Psoas muscle (tissue), 7 donors: ENCODE measurements at regions not wholly inside any gene's neighbourhood (a gene's known extent, or its start where the extent isn't known, plus 50 kb on each side); places are given as distances from the start of the nearest gene placed in this dataset.

Source experiments
- ATAC-seq, 4 donors: fragments of 200-7000 bp; cut with Tn5 transposase; one replicate each; pipeline ENCODE4 v1.9.1; 2020; ENCODE audit warnings: moderate library complexity in 3 of 4, mild to moderate bottlenecking in 2 of 4
- DNase-seq, 2 donors: peaks; one replicate each; pipeline ENCODE4 v3.0.0-alpha.2; 2020
- H3K27ac ChIP-seq: fragments of 200-600 bp; one replicate; pipeline ENCODE4 v1.8.0; 2022
- H3K27me3 ChIP-seq, 3 donors: fragments of 200-600 bp in 1 of 3; one replicate each; pipeline versions ENCODE4 v1.6.1 to v1.8.0; 2013 to 2022; ENCODE audit warnings: low read length in 2 of 3, mild to moderate bottlenecking in 2 of 3, moderate library complexity in 1 of 3; ENCODE audit not compliant: insufficient read depth in 3 of 3
- H3K36me3 ChIP-seq, 2 donors: fragments of 200-600 bp in 1 of 2; one replicate each; pipeline versions ENCODE4 v1.6.1 to v1.8.0; 2013 to 2022; ENCODE audit warnings: low read depth in 1 of 2, mild to moderate bottlenecking in 1 of 2, moderate library complexity in 1 of 2; ENCODE audit not compliant: insufficient read depth in 1 of 2
- H3K4me1 ChIP-seq: fragments of 200-600 bp; one replicate; pipeline ENCODE4 v1.8.0; 2022
- H3K4me3 ChIP-seq: fragments of 200-600 bp; one replicate; pipeline ENCODE4 v1.8.0; 2022; ENCODE audit warnings: mild to moderate bottlenecking
- H3K9me3 ChIP-seq: fragments of 200-600 bp; one replicate; pipeline ENCODE4 v1.8.0; 2022
- CTCF ChIP-seq: fragments of 200-600 bp; IDR thresholded peaks from one replicate; pipeline ENCODE4 v1.8.0; 2022; ENCODE audit warnings: antibody characterized with exemption
- WGBS, 3 donors: extraction: QIAGEN DNeasy Blood & Tissue Kit; methylation state at CpG; one replicate each; pipeline versions ENCODE4 v1.1.6 to v1.1.7; 2013; 5-methylcytosine and 5-hydroxymethylcytosine counted together
- intact Hi-C, 2 donors: fragments of 100-400 bp; cut with DNase I; formaldehyde crosslinking; loops; one replicate each; pipeline versions ENCODE4 v1.11.0 to v1.14.2; 2022
- donor health status: healthy with polysubstance abuse.
- donor health status: DM: no; HTN: no; CAD: no; lungs with moderate emphysema.
- donor health status: Bipolar disorder and iron deficiency.
- donor health status: healthy.
- donor health status: DM: yes; HTN: yes; CAD: no.
- donor health status: DM: no; HTN: no; CAD: no.
- donor health status: DM: yes; HTN: yes; CAD: no.

DNA sequence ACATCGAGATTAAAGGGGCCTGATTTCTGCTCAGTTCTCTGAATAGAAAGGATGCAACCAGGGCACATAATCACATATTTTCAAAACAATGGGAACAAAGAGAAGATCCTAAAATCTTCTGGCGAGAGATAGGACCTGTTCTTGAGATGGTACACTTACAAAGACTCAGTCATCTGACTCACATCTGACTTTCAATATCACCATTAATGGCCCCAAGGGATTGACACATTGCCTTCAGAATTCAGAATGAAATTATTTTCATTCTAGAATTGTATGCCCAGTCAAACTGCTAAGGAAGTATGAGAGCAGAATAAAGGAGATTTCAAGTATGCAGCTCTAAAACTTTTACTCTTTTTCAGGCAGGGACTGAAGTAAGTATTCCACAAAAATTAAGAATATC, 240.7 kb upstream of the POU3F2 start:
- Histone ChIP-seq H3K27ac (no peak overlapping the region), H3K9me3 (no peaks in the 10 kb centered on the region)
- ATAC-seq = no peak

DNA sequence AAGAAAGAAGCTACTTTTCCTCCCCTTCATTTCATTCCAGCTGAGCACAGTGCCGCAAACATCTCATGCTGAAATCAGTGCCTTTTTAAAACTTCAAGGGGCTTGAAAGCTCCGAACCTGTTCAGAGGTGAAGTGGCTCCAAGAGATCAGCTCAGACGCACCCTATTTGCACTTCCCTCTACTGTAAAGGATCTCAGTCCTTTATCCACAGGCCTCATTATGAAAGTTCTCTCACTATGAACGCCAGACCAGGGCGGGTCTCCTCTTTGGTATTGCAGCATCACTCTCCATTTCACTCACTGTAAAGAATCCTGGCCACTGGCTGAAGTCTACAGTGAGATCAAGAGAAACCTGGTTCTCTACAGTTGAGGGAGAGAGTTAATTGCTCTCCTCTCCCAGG, 232.7 kb upstream of the POU3F2 start:
- intact Hi-C loops = no loop called here
- no peaks in the 10 kb centered on the region for H3K27me3 ChIP-seq
- TF ChIP-seq CTCF = no peak
- no peak overlapping the region for H3K27ac ChIP-seq
- H3K9me3 ChIP-seq = no peaks in the 10 kb centered on the region
- 74 to 77% (median 74%) methylated on average over 5 of the region's 5 CpGs for WGBS, 3 donors
- DNase-seq (no peak), ATAC-seq (no peak)
- no peaks in the 10 kb centered on the region for H3K36me3 ChIP-seq
- no peak overlapping the region for H3K4me3 ChIP-seq
- H3K4me1 ChIP-seq = no peaks in the 10 kb centered on the region

More for the DNA sequence above, 240.7 kb upstream of the POU3F2 start:
- DNase-seq = no peak
- Histone ChIP-seq H3K27me3 (no peaks in the 10 kb centered on the region), H3K4me1 (no peaks in the 10 kb centered on the region), H3K4me3 (no peak overlapping the region), H3K36me3 (no peaks in the 10 kb centered on the region)
- WGBS, 3 donors = 84 to 92% (median 85%) methylated on average over 2 of the region's 2 CpGs
- TF ChIP-seq CTCF = no peak
- intact Hi-C loops = no loop called here

DNA sequence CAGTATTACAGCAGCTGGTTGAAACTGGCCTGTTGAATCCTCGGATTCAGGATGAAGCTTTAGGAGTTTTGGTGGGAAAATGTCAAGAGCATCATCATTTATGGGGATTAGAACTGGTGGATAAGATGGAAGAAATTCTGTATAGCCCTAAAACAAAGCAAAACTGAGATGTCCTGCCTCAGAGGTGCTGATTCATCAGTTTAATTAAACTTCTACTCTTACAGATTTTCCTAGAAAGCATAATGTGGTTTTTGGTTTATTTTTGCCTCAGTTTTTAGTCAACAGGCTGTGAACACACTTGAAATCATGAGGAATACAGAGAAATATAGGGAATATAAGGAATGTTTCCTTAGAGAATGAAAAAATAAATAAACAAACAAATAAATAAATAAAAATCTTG, 228.7 kb upstream of the POU3F2 start:
- Histone ChIP-seq H3K36me3 (no peaks in the 10 kb centered on the region), H3K4me3 (no peak overlapping the region), H3K27ac (no peak overlapping the region), H3K27me3 (no peaks in the 10 kb centered on the region), H3K9me3 (peaks cover 6% of the 10 kb centered on the region), H3K4me1 (no peaks in the 10 kb centered on the region)
- WGBS, 3 donors = 15 to 23% (median 15%) methylated on average over 1 of the region's 1 CpG
- intact Hi-C loops = no loop called here
- no peak for TF ChIP-seq CTCF
- DNase-seq = no peak
- ATAC-seq = no peak

DNA sequence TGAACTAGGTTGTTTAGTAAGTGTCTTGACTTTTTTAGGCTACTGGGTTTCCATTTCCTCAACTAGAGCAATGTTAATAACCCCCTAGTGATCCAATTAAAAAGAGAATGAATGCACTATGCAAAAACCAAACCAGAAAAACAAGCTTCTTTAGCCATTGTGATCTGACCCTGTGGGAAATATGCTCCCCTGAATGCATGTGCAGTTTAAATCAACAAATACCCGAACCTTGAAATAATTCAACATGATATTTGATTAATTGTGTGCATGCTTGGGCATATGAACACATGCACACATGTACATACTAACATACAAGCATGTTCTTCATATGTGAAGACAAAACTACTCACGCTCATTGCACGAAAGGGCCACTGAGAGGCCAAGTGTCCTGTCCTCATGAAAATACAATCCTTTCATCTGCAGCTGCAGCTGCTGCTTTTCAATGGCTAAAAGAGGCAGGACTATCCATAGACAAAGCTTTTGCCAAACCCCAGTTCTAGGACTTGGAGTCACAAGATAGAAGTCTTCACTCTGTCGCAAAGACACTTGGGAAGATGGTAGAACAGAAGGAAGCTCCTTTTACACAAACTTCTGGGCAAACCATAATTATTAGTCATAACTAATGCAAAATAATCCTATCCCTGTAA, 207.1 kb upstream of the POU3F2 start:
- no peaks in the 10 kb centered on the region for H3K4me1 ChIP-seq
- no peak for ATAC-seq
- H3K27me3 ChIP-seq = no peaks in the 10 kb centered on the region
- no peak for DNase-seq
- no peaks in the 10 kb centered on the region for H3K9me3 ChIP-seq
- 61 to 71% (median 62%) methylated on average over 4 of the region's 4 CpGs for WGBS, 3 donors
- no peaks in the 10 kb centered on the region for H3K36me3 ChIP-seq
- no peak for TF ChIP-seq CTCF
- H3K4me3 ChIP-seq = no peak overlapping the region
- intact Hi-C loops = no loop called here
- no peak overlapping the region for H3K27ac ChIP-seq

DNA sequence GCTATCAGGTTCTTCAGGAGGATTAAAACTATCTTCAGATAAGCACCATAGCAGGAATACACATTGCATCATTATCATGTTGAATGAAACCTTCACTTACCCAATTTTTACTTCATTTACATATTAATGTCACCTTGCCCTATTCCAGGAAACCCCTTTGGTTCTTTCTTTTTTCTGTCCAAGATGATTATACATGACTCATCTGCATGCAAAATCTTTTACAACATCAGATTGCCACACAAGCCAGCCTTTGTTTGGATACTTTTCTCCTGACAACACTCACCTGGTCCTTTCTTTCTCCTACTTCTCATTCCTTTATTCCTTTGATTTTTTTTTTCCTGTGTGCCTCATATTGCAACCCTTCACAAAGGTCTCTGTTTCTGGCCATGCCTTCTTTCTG, 200.5 kb upstream of the POU3F2 start:
- no peaks in the 10 kb centered on the region for H3K36me3 ChIP-seq
- TF ChIP-seq CTCF = no peak
- no peak overlapping the region for H3K4me3 ChIP-seq
- H3K27me3 ChIP-seq = no peaks in the 10 kb centered on the region
- intact Hi-C loops = no loop called here
- H3K27ac ChIP-seq = no peak overlapping the region
- DNase-seq (no peak), ATAC-seq (no peak)
- H3K4me1 ChIP-seq = no peaks in the 10 kb centered on the region
- H3K9me3 ChIP-seq = no peaks in the 10 kb centered on the region
